ENCODE measurements at regions not wholly inside any gene's neighbourhood (a gene's known extent, or its start where the extent isn't known, plus 50 kb on each side); places are given as distances from the start of the nearest gene placed in this dataset.

- DNase-seq: no peak
These were observed 183.7 kb downstream of the VRK1 start for GRCh38 chr14:96980835-96981234.

- DNase-seq: no peak
These were observed 189.3 kb downstream of the VRK1 start for GRCh38 chr14:96986256-96987085.

GRCh38 chr14:96987086-96987474, 189.9 kb downstream of the VRK1 start:
- no peak for DNase-seq

GRCh38 chr14:96987771-96988170, 190.6 kb downstream of the VRK1 start:
- no peak for DNase-seq

DNA sequence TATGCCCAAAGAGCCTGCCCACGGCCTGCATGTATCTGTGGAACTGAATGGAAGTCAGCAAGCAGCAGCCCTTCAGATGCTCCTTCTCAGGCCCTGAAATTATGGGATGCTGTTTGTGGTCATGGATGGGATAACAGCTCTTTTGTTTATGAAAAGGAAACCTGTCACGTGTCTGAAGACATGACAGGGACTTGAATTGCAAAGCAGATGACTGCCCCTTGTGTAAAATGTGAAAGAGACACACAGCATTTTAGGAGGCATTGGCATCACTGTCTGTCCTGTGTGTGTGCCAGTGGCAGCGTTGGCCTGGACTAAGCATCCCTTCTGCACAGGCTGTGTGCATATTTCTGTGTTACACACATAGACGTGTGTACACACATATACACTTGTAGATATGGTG, 192.1 kb downstream of the VRK1 start:
- DNase-seq: no peak

GRCh38 chr14:96991226-96991625, 194.0 kb downstream of the VRK1 start:
- no peak for DNase-seq

DNA sequence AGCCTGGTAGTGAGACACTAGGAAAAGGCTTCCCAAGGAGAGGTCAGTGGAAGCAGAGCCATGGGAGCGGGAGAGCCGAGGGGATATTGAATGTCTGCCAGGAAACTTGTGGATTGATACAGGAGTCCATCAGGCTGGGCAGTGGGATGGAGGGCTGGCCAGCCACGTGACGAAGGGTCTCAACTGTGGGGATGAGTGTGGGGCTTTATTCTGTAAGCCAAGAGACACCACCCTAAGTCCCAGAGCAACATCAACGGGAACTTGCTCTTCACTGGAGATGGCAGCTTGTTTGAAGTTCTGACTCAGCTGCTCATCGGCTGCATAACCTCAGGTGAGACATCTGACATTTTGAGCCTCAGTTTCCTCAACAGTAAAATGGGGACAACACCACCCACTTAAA, 197.8 kb downstream of the VRK1 start:
- no peak for DNase-seq

DNA sequence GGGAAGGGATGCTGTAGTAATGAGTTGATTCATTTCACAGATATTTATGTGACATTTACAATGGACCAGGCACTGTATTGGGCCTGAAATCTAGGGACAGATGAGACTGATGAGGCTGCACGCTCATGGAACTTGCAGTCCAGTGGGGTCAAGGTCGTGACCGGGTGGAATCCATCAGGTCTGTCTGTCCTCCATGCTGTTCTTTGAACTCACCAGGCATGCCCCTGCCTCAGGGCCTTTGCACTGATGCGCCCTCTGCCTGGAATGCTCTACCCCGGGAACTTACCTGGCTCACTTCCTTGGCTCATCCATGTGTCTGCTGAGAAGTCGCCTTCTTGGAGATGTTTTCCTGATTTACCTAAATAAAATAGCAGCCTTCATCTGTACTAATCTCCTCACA, 200.1 kb downstream of the VRK1 start:
- DNase-seq: no peak

- DNase-seq: no peak
These were observed 200.8 kb downstream of the VRK1 start for GRCh38 chr14:96997996-96998395.

DNA sequence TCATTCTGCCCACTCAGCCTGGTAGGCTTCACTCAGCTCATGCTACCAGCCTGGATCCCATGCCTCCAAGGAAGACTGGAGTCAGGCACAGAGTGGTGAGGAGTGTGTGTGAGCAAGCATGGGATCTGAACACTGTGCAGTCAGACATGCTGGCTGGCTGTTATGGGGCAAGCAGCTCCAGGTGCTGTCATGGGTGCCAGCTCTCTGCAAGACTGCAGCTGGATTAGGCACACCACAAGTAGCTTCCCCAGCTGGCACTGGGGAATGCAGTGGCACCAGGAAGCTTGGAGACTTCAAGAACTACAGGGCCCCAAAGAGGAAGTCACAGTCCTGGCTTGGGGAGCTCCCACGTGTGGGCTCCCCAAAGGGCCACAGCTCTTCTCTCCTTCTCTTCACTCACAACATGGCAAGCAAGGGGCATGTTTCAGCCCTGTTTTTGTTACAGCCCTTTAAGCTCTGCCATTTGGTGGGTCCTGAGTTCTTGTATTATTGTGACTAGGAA, 202.5 kb downstream of the VRK1 start:
- no peak for DNase-seq

DNA sequence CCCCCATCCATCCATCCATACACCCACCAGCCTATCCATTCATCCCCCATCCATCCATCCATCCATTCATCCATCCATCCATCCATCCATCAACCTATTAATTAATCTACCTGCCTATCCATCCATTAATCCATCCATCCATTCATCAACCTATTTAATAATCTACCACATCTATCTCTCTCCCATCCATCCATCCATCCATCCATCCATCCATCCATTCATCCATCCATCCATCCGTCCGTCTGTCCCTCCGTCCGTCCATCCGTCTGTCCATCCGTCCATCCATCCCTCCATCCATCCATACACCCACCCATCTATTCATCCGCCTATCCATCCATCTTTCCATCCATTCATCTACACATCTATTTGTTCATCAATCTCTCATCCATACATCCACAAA, 205.3 kb downstream of the VRK1 start:
- no peak for DNase-seq

GRCh38 chr14:97005934-97006333, 208.8 kb downstream of the VRK1 start:
- DNase-seq: no peak

- DNase-seq: no peak
These were observed 213.4 kb downstream of the VRK1 start for GRCh38 chr14:97010491-97011160.

- DNase-seq: no peak
These were observed 216.7 kb downstream of the VRK1 start for GRCh38 chr14:97013878-97014277.

GRCh38 chr14:97021001-97021400, 223.8 kb downstream of the VRK1 start:
- no peak for DNase-seq

DNA sequence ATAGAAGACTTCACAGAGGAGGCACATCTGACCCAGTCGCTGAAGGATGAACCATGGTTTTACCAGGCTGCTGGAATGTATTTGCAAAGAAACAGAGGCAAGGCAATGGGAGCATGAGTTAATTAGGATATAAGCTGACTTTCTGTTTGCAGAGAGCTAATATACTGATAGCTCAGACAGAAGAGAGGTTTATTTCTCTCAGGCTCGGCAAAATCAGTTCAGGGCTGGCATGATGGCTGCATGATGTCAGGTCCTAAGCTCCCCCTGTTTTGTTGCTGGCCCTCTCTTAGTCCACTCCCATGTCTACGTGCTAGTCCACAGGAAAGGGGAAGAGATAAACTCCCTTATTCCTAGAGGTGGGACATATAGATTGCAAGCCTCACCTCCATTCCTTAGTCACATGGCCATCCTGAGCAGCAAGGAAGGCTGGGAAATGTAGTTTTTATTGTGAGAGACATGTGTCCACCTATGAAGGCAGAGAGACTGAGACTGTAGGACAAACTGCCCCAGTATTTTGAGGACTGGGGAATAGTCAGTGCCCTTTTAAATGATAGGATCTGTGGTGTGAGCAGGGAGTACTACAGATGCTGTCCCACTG, 224.5 kb downstream of the VRK1 start:
- DNase-seq: no peak

GRCh38 chr14:97022741-97023140, 225.6 kb downstream of the VRK1 start:
- no peak for DNase-seq

GRCh38 chr14:97023871-97024270, 226.7 kb downstream of the VRK1 start:
- DNase-seq: no peak

- no peak for DNase-seq
These were observed 227.1 kb downstream of the VRK1 start for GRCh38 chr14:97024300-97024699.

DNA sequence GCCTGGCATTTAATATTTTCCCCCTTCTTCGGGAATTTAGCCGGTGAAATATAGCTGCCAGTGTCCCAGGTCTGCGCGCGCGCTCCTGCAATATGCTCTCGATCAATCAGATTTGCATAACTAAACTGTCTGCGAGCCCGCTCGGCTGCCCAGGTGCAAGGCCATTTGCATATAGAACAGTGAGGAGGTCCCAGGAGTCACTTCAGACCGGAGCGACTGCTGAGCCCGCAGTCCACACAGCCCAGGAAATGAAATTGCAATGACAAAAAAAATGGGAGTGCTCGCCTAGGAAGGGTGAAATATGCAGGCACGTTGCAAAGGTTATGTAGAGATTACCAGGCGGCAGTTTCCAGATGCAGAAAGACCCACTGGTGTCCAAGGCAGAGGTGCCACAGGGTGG, 228.5 kb downstream of the VRK1 start:
- DNase-seq: no peak

- DNase-seq: no peak
These were observed 230.2 kb downstream of the VRK1 start for GRCh38 chr14:97027256-97027999.

DNA sequence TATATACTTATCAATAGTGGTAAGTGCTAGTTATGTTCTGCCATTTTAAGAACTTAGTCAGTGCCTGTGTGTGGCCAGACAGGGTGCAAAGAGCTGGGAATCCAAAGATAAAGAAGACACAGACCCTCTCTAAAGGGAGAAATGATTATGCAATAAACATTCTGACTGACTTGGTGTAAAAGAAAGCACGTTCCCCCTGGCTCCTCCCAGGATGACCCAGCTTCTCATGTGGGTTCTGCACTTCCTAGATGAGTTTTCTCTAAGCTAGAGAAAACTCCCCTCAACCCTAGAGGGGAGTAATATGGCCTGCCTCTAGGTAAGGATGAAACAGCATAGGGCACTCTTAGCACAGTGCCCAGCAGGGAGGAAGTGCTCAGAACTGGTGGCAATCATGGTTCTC, 231.2 kb downstream of the VRK1 start:
- no peak for DNase-seq

- no peak for DNase-seq
These were observed 232.6 kb downstream of the VRK1 start for GRCh38 chr14:97029800-97030199.
